Activated naive CD4-positive, alpha-beta T cell (primary cell): ENCODE measurements at regions not wholly inside any gene's neighbourhood (a gene's known extent, or its start where the extent isn't known, plus 50 kb on each side); places are given as distances from the start of the nearest gene placed in this dataset.

Experiments used
- DNase-seq, 4 experiments: peaks; one replicate each; lab custom pipeline; 2025; lab: John Stamatoyannopoulos, UW

DNA sequence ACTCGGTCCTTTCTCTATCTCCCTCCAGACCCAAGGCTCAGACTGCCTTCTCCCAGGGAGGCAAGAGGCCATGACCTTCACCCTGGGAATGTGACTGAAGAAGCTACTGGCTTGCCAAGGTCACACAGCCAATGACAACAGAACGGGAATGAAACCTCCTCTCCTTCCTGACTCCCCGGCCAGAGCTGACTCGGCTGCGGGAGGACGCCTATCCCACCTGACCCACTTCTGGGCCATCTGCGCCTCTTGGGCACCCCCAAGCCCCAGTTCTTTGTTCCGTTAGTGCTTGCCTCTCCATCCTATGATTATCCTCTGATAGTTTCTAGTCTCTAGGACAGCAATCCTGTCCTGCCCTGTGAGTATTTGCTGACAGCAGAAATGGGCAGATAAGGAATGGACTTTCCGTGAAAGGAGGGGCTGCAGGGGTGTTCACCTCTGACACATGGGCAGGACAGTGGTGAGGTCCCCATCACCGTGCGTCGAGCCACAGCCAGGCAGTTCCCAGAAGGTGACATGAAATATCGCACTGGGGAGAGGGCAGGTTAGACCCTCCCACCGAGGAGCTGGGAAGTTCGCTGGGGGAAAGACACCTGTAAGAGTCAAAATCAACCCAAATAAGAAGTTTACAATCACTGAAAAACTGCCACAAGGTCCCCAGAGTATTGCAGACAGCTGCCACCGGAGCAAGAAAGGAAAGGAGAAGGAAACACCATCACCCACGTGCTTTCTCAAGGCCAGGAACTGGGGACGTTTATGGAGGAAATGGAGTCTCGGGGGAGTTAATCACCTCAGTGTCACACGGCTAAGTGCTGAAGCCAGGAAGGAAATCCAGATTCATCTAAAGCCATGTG, 63.0 kb downstream of the INSIG1 start:
- no peak for DNase-seq

DNA sequence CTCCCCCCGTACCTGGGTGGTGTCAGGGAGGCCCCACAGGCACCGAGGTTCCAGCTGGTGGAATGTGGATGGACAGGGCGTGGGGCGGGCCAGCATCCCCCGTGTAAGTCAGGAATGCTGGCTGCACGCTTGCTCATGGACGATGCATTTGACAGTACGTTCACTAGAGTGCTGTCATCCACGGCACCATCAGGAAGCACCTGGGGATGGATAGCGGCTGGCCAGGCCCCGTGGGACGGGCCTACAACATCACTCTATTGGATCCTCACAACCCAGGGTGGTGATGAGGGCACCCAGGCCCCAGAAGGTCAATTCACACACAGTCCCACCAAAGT, 63.6 kb downstream of the INSIG1 start:
- no peak for DNase-seq

DNA sequence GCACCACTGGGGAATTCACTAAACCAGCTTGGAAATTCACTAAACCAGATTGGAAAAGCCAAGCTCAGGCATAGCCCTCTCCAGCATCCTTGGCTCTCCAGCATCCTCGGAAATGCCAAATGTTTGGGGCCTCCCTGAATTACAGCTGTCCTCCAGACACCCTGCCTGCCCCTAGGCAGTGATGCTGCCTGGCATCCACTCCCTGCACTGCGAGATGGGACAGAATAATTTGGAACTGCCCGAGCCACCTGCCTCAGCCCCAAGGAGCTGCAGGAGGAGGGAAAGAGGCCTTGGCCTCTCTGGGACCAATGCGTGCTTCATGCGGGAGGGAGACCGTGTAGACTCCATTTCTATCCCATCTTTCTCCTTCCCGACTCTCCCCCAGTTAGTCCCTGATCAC, 64.3 kb downstream of the INSIG1 start:
- DNase-seq: no peak

DNA sequence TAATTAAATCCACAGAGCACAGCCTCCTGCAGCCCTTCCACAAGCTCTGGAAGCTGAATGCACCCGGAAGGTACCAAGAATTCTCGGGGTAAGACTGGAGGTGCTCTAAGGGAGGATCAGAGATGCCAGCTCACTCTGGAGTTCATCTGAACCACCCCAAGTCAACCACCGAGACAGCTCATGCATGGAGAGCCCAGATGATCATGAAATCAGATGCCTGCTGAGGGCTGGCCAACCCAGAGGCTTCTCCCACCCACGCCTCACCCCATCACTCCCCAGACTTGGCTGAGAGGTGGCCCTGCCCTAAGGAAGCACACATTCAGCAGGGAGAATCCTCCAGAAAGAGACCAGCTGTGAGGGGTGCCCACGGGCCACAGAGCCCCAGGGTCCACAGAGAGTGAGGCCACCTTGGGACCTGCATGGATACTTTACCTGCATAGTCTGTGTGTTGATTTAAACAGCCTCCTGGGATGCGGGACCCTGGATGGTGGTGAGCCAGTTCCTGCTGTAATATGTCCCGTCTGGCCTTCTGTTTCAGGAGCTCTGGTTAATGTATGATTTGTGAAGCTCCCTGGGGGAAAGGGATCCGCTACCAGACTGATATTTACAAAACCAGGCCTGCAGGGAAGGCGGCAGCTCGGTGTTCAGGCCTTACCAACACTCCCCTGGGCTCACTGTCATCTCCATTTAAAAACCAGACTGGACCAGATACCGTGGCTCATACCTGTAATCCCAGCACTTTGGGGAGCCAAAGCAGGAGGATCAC, 64.9 kb downstream of the INSIG1 start:
- DNase-seq: no peak

DNA sequence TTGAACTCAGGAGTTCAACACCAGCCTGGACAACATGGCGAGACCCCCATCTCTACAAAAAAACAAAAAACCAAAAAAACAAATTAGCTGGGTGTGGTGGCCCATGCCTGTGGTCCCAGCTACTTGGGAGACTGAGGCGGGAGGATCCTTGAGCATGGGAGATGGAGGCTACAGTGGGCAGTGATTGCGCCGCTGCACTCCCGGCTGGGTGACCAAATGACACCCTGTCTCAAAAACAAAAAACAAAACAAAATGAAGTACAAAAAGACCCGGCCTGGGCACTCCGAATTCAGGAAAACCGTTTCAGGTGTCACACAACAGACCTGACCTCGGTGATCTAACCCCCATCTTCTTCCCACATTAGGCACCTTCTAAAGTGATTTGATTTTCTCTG, 65.5 kb downstream of the INSIG1 start:
- no peak for DNase-seq

DNA sequence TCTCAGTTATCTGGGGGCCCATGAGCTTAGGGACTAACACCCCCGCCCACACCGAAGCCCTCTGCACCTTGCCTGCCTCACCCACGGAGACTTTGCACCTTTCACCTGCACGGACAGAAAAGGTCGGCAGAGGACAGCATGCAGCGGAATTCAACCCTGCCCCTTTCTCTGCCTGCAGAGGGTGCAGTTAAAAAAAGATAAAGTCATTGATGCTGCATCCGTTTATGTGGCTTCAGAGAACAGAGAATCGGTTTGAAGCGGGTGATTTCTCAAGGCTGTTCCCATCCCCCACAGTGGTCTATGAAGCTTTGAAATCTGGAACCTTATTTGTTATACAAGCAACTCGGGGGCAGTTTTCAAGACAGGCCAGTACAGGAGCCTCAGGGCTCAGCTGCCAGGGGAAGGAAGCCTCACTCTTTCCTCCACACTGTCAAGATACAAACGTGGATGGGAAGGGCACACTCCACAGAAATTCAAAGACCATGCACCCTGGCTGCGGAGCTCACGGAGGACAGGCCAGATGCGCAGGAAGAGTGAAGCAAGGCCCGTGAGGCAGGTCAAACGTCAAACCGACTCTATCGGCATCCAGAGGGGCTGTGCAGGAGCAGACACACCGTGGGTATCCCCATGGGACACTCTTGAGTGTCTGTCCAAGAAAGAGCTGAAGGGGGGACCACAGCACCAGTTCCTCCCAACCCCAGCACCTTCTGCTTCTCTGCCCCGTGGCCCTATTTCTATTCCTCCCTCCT, 66.3 kb downstream of the INSIG1 start:
- no peak for DNase-seq

DNA sequence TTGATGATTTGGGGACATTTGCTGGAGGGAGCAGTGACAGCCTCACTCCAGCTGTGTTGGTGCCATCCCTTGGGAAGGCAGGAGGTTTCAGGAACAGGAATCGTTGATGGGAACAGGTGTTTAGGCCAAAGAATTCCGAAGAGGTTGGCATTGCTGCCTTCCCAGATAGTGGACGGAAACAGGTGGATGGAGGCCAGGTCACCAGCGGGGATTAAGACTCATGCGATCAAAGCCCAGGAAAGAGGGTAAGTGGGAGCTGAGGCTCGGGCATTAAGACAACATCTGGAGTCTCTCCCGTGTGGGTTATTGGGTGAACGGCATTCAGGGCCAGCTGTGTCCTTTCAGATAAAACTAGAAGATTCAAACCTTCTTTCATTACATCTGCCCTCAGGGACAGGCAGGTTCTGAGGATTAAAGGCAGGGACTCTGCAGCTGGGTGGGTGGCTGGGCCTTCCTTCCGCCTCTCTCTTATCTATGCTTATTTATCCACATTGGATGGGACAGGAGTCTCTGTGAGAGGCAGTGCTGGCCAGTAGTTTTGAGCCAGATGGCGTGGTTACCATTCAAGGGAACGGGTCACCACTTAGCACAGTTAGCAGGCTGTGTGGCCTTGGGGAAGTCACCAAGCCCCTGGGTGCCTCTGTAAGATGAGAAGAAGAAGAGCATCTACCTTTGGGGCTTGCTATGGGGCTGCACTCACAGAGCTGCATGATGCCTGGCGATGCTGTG, 67.6 kb downstream of the INSIG1 start:
- DNase-seq: no peak

DNA sequence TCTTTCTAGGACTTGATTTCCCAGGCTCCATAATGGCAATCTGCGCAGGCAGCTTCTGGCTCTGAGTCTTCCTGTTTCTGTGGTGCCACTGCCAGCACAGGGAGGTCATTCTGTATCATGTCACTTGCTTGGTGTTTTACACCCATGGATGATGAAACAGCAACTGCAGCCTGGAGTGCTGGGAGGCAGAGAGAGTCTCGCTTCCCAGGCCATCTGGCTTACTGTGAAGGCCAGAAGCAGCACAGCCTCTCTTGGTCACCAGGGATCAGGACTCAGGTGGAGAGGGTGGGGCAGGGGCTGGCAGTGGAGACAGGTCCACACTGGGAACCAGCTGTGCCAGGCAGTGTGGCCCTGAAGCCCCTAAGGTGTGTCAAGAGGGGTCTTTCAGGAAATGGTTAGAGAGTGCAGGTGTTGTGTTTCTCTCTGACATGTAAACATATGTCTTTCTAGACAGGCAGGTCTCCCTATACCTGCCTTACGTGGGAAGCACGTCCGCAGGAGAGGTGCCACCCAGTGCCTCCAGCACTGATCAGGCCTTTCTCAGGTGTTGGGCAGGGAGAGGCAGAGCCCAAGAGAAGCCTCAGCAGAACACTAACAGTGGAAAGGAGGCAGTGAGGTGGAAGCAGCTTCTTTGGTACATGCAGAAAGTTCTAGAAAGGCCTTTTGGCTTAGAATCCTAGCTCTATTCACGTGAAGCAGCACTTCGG, 71.4 kb downstream of the INSIG1 start:
- DNase-seq: no peak

DNA sequence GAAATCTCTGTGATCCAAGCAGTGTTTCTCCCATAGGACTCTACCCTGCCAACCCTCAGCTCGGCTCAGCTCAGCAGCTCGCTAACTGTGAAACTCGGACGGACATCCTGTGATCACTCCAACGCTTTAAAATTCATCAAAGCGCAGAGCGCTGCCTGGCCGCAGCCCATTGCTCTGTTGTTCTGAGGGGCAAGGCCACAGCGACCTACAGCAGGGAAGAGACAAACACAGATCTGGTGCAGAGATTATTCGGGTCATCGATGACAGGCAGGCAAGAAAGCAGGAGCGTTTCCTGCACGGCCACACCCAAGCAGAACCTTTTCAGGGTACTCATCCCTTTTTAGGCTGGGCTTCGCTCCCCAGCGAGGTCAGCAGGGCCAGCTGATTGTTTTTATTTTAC, 72.1 kb downstream of the INSIG1 start:
- DNase-seq: no peak

DNA sequence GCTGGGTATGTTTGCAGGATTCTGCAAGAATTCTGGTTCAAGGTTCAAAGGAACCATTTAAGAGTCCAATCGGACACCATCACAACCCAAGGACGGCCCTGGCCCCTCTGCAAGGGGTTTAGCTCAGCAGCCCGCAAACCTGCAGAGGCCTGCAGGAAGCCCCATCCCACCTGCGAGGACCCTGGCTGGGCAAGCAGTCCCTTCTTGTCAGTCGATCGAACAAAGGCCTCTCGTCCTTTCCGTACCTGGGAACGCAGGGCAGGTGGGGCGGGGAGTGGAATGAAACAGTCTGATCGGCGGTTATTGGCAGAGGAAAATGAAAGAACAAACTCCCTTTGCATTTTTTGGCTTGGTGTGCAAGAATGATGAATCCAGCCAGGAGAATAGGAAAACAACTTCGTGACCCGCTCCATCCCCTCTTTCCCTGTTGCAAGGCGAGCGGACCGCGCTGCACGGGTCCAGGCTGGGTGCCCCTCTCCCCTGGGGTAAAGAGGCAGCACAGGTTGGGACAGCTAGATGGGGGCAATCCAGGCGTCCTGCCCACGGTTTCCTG, 73.7 kb downstream of the INSIG1 start:
- DNase-seq: no peak

DNA sequence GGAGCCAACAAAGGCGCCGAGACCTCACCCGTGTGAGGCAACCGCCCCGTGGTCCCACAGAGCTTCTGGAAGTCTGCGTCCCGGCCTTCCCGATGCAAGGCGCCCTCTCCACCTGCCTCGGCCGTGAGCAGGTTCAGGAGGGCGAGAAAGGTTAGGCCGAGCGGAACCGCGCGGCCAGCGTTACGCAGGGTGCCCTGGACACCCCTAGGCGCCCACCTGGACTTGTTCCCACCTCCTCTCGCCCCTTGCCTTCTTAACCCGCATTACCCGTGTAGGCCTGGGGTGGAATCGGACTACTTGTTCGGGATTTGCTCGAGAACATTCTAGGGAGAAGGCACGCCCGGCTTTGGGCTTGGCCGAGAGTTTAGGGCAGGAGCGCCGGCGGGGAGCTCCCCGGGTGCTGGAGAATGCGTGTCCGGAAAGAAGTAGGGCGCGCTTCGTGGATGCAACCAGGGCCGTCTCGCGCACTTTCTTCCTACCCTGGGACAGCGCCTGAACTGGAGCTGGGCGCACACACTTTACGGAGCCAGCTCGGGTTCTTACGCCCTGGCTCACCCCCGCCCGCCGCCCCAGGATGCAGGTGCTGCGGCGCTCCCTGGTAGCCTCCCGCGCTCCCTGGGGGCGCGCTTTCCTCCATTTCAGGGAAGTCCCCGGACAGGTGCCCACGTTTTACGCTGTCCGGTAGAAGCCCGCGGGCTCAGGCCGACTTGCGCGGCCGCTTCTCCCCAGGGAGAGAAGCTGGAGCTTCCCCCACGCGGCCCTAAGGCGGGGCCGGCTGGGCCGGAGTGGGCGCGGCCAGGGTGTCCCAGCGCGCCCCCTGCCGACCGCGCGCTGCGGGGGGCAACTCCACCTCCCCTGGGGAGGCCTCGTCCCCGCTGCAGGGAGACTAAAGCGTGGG, 74.5 kb downstream of the INSIG1 start:
- no peak for DNase-seq

DNA sequence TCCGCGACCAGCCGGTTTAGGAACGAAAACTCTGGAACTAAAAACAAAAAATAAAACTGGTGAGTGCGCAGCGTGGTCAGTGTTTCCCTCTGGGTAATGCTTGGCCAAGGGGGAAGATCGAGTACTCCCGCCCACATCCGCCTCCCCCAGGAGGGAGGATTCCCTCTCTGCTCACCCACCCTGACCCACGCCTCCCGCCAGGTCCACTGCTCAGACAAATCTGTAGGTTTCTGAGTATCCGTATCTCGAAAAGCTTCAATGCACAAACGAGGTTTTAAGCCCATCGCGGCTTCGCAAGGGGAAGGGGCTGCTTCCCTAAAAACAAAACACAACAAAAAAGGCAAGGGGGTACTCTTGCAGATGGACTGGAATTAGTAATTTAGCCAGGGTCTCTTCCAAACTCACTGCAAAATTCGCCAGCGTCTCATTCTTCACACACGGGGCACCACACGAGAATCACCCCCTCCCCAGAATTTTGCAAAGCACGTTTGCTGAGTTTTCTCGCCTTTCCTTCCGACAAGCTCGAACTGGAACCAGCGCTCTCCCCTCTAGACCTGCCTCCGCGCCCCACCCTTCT, 75.2 kb downstream of the INSIG1 start:
- no peak for DNase-seq

DNA sequence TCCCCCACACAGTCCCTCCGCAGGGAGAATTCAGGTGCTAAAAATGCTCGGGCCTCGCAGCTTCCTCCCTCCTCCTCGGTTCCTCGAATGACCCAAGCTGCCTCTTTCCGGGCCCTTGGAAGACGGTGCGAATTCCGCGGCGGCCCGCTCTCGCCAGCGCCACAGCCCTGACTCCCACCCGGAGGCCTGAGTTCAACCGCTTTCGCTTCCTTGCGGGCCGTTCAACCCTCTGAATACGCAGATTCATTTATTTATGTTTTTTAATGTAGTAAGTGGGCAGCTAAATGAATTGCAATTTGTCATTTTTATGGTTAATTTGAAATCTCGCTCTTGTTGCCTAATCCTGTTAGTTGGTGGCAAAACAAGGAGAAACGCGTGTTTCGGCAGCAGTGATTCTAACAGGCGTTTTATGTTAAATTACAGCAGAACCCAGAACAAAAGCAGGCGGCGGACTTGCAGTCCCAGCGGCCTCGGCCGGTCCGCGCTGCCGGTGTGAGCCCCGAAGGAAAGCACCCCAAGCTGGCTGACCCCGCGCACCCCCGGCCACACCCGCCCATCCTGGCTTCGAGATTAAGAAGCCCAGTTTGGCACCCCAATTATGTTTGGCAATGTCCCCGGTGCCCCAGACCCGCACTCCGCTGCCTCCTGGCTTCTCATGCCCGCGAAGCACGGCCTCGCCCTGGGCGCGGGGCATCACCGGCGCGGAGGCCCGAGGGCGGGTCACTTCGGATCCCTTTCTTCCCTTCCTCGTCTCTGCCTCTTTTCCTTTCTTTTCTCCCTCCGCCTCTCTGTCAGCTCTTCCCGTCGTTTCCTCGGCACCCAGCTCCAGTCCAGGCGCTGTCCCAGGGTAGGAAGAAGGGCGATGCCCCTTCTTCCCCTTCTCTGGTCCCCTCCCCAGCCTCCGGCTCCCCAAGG, 75.9 kb downstream of the INSIG1 start:
- DNase-seq: no peak

DNA sequence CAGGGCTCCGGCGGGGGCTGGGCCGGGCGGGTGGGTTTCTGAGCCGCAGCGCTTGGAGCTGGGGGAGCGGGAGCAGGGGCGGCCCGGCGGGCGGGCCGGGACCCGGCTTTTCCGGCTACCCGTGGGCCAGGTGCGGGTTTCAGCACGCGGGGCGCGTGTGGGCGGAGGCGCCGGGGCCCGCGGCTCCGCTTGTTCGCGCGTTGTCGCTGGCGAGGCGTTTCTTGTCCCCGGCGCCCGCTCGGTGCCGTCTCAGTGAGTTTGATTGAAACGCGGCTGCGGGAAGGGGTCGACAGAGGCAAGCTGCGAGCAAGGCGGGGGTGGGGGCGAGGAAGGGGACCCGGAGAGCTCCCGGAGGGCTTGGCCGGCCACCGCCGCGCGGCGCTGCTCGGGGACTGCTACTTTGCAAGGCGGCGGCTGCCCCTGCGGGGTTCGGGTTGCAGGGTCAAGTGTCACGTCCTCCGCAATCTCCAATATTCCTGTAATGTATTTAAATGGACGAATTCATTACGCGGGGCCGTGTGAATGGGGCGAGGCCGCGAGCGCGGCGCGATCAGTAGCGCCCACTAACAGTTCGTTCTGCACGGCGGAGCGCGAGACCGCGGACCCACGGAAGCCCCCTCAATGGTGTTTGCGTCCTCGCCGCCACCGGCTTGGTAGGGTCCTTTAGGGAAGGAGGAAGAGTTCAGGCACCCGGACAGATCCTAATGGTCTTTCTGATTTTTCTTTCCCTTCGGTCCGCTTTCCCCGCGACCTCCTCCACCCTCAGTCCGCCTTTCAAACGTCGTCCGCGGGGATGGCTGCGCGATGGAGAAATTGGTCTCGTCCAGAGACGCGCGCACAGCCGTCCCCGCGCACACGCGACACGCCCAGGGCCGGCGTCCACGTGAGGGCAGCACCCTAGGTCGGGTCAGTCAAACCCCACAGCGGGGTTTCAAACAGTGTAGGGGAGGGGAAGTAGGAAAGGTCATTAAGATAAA, 76.9 kb downstream of the INSIG1 start:
- no peak for DNase-seq

DNA sequence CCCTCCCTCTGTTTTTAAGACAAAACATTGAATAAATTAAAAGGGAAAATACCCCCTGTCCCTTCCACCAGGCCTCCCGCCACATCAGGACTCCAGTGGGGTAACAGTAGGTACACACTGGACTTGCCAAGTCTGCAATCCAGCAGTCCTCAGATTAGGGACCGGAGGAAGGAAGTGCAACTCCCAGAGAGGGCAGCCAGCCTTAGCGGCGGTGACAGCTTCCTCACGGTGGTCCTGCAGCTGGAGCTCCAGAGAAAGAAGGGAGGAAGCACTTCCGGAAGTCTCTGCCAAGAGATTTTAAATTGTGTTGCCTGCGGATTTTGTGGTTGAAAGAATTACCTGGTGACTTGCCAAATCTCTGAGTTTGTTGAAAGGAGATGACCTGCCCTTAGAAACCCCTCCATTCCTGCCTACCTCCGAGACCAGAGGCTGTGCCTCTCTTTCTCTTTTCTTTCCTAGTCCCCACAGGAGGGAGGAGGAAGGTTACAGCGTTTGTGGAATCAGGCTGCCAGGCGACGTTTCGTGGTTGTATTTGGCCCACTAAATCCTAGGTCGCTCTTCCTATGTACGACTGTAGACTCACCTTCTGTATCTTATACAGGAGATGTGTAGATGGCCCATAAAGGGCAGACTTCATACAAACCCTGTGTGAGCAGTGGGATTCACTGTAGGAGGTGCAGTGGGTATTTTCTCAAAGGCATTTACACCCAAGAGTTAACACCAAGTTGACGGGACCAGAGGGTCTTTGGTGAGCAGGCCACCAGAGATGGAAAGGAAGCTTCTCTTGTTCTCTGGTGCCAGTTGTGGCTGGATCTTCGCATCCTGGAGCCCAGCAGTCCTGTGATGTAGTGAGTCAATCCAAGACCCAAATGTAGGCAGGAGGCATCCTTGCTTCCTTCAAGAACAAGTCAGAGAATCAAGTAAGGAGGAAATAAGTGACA, 77.9 kb downstream of the INSIG1 start:
- no peak for DNase-seq

DNA sequence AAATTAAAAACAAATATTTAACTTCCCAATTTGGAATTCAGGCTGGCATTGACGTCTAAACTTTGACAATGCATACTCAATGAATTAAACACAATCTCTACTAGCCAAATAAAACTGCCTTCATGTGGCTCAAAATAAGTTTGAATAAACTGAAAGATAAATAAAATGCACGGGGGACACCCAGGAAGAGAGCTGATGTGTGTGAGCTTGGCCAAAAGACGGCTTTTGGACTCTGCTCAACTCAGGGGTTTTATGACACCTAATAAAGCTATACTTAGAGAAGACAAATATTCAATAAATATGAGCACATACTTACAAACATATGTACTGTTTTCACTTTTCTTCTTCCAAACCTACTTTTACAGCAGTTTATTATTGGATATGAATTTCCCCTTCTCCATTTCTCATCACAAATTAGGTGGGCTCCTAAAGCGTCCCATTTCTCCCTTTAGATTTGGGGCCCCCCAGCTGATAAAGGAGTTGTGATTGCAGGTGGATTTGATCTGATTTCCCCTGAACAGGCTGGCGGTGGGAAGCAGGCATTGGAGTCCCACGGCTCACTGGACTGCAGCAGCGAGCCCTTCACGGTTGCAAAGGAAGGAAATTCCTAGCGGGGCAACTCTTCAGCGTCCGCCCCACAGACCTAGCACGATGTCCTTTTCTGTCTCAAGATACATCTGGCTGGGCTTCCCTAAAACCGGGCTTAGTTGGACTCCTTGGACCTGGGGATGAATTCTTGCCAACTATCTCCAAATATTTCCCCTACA, 79.6 kb downstream of the INSIG1 start:
- no peak for DNase-seq
